ENCODE measurements at regions not wholly inside any gene's neighbourhood (a gene's known extent, or its start where the extent isn't known, plus 50 kb on each side); places are given as distances from the start of the nearest gene placed in this dataset.
"Not testable (repeated sequence)": the region's sequence is repeated elsewhere in the genome, so short reads cannot be mapped to it uniquely, and the experiment has no call there.

- not testable (repeated sequence) for TF ChIP-seq CTCF (IDR thresholded peaks at IDR 0.05); EZH2 (IDR thresholded peaks at IDR 0.05; ENCODE audit: borderline replicate concordance, insufficient read depth, low read depth, low read length, poor library complexity, severe bottlenecking)
Observed at GRCh38 chr4:49117951-49118350, 131.9 kb downstream of the CWH43 start.
